OCI-LY3 (cell line): ENCODE measurements at regions not wholly inside any gene's neighbourhood (a gene's known extent, or its start where the extent isn't known, plus 50 kb on each side); places are given as distances from the start of the nearest gene placed in this dataset.

Experiments used
- EZH2phosphoT487 ChIP-seq: fragments of 200-600 bp; shearing (Covaris generic); IDR thresholded peaks from 2 replicates; pipeline ENCODE4 v1.6.1; 2018; ENCODE audit warnings: antibody characterized with exemption, mixed run types, low read depth
- TF ChIP-seq, protein P1 (sequence below): fragments of 200-600, 300-600 bp; sonication (generic); IDR thresholded peaks from 2 replicates; pipeline ENCODE4 v1.5.1; 2014; ENCODE audit warnings: antibody characterized with exemption, low read length, low read depth

DNA sequence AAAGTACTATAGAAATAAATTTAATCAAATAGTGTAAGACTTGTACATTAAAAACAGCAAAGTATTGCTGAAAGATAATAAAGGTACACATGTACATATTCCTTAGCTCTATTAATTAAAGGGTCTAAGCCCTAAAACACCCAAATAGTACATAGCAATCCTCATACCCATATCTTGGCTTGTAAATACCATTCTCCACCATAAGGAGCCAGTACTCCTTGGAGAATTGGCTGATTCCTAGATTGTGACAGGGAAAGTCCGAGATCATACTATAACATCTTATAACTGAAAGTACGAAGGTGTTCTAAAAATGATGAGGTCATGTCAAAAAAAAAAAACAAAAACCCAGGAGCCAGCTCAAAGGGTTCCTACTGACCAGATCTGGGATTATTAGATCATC is 614.6 kb downstream of the SUCLG1 start:
- TF ChIP-seq, protein P1, sequence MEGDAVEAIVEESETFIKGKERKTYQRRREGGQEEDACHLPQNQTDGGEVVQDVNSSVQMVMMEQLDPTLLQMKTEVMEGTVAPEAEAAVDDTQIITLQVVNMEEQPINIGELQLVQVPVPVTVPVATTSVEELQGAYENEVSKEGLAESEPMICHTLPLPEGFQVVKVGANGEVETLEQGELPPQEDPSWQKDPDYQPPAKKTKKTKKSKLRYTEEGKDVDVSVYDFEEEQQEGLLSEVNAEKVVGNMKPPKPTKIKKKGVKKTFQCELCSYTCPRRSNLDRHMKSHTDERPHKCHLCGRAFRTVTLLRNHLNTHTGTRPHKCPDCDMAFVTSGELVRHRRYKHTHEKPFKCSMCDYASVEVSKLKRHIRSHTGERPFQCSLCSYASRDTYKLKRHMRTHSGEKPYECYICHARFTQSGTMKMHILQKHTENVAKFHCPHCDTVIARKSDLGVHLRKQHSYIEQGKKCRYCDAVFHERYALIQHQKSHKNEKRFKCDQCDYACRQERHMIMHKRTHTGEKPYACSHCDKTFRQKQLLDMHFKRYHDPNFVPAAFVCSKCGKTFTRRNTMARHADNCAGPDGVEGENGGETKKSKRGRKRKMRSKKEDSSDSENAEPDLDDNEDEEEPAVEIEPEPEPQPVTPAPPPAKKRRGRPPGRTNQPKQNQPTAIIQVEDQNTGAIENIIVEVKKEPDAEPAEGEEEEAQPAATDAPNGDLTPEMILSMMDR = no peak
- TF ChIP-seq EZH2phosphoT487 = no peak
